HG03097 (cell line): ENCODE measurements at regions not wholly inside any gene's neighbourhood (a gene's known extent, or its start where the extent isn't known, plus 50 kb on each side); places are given as distances from the start of the nearest gene placed in this dataset.

Experiments used
- ATAC-seq: cut with Tn5 transposase; IDR thresholded peaks from one replicate; pipeline ENCODE4 v1.9.1; 2021; ENCODE audit not compliant: unreplicated experiment, low FRiP score

- ATAC-seq = no peak
Measured at GRCh38 chr18:42675810-42676209, 439.7 kb downstream of the RIT2 start.

- no peak for ATAC-seq
Measured at GRCh38 chr18:42683094-42683493, 432.4 kb downstream of the RIT2 start.

GRCh38 chr18:42689310-42689709 lies 426.2 kb downstream of the RIT2 start:
- no peak for ATAC-seq
